ENCODE measurements at regions not wholly inside any gene's neighbourhood (a gene's known extent, or its start where the extent isn't known, plus 50 kb on each side); places are given as distances from the start of the nearest gene placed in this dataset.
"Not testable (repeated sequence)": the region's sequence is repeated elsewhere in the genome, so short reads cannot be mapped to it uniquely, and the experiment has no call there.

- no peak for DNase-seq
Observed at GRCh38 chrX:25646156-25646555, 492.0 kb upstream of the MAGEB18 start.

GRCh38 chrX:25648790-25649189 lies 489.4 kb upstream of the MAGEB18 start:
- no peak for DNase-seq

- DNase-seq, result no peak
Observed at GRCh38 chrX:25650216-25650820, 487.8 kb upstream of the MAGEB18 start.

- DNase-seq, result no peak
Observed at GRCh38 chrX:25659317-25659716, 478.8 kb upstream of the MAGEB18 start.

- no peak for DNase-seq
Observed at GRCh38 chrX:25663701-25664100, 474.4 kb upstream of the MAGEB18 start.

GRCh38 chrX:25665431-25665830 lies 472.7 kb upstream of the MAGEB18 start:
- DNase-seq, result no peak

- DNase-seq, result no peak
Observed at GRCh38 chrX:25667681-25668080, 470.5 kb upstream of the MAGEB18 start.

- no peak for DNase-seq
Observed at GRCh38 chrX:25674776-25675175, 463.4 kb upstream of the MAGEB18 start.

GRCh38 chrX:25701876-25702275 lies 436.3 kb upstream of the MAGEB18 start:
- no peak for DNase-seq

- no peak for DNase-seq
Observed at GRCh38 chrX:25717122-25717521, 421.0 kb upstream of the MAGEB18 start.

GRCh38 chrX:25721564-25721963 lies 416.6 kb upstream of the MAGEB18 start:
- peak in 1 of 3 donors; percentile 2 for DNase-seq

- DNase-seq, result no peak
Observed at GRCh38 chrX:25726539-25726938, 411.6 kb upstream of the MAGEB18 start.

- no peak for DNase-seq
Observed at GRCh38 chrX:25733148-25733547, 405.0 kb upstream of the MAGEB18 start.

GRCh38 chrX:25737540-25737939 lies 400.6 kb upstream of the MAGEB18 start:
- no peak for DNase-seq

- no peak for DNase-seq
Observed at GRCh38 chrX:25742334-25742733, 395.8 kb upstream of the MAGEB18 start.

GRCh38 chrX:25754399-25754798 lies 383.7 kb upstream of the MAGEB18 start:
- no peak for DNase-seq

- DNase-seq, result no peak
Observed at GRCh38 chrX:25755194-25755593, 382.9 kb upstream of the MAGEB18 start.

GRCh38 chrX:25762656-25763055 lies 375.5 kb upstream of the MAGEB18 start:
- no peak for DNase-seq

GRCh38 chrX:25771853-25772252 lies 366.3 kb upstream of the MAGEB18 start:
- not testable (repeated sequence) for DNase-seq

GRCh38 chrX:25797796-25798195 lies 340.3 kb upstream of the MAGEB18 start:
- DNase-seq, result not testable (repeated sequence)

- no peak for DNase-seq
Observed at GRCh38 chrX:25805744-25806143, 332.4 kb upstream of the MAGEB18 start.

- DNase-seq, result no peak
Observed at GRCh38 chrX:25807022-25807421, 331.1 kb upstream of the MAGEB18 start.

- no peak for DNase-seq
Observed at GRCh38 chrX:25810202-25810601, 327.9 kb upstream of the MAGEB18 start.

- no peak for DNase-seq
Observed at GRCh38 chrX:25819879-25820278, 318.3 kb upstream of the MAGEB18 start.

- no peak for DNase-seq
Observed at GRCh38 chrX:25851141-25851540, 287.0 kb upstream of the MAGEB18 start.
